ENCODE measurements at regions not wholly inside any gene's neighbourhood (a gene's known extent, or its start where the extent isn't known, plus 50 kb on each side); places are given as distances from the start of the nearest gene placed in this dataset.

DNA sequence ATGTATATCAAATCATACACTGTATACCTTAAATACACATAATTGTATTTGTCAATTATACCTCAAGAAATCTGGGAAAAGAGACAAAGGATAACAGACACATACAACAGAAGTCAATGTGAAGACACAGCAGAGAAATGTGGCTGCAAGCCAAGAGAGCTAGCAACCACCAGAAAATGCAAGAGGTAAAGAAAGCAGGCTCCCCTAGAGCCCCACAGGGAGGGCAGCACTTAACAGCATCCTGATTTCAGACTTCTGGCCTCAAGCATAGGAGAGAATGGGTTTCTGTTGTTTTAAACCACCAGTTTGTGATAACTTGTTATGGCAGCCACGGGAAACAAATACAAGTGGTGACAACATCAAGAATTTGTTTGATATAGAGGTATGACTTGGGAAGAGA lies 1197.2 kb downstream of the SORCS1 start:
- TF ChIP-seq, protein P1, sequence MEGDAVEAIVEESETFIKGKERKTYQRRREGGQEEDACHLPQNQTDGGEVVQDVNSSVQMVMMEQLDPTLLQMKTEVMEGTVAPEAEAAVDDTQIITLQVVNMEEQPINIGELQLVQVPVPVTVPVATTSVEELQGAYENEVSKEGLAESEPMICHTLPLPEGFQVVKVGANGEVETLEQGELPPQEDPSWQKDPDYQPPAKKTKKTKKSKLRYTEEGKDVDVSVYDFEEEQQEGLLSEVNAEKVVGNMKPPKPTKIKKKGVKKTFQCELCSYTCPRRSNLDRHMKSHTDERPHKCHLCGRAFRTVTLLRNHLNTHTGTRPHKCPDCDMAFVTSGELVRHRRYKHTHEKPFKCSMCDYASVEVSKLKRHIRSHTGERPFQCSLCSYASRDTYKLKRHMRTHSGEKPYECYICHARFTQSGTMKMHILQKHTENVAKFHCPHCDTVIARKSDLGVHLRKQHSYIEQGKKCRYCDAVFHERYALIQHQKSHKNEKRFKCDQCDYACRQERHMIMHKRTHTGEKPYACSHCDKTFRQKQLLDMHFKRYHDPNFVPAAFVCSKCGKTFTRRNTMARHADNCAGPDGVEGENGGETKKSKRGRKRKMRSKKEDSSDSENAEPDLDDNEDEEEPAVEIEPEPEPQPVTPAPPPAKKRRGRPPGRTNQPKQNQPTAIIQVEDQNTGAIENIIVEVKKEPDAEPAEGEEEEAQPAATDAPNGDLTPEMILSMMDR (IDR thresholded peaks at IDR 0.05; ENCODE audit: low read length) = no peak
- TF ChIP-seq EZH2phosphoT487 (IDR thresholded peaks at IDR 0.05; ENCODE audit: low read length) (no peak), EZH2 (optimal IDR thresholded peaks at IDR 0.05; ENCODE audit: low read depth, low read length) (no peak)

Measured in MM.1S (cell line).